ENCODE measurements at regions not wholly inside any gene's neighbourhood (a gene's known extent, or its start where the extent isn't known, plus 50 kb on each side); places are given as distances from the start of the nearest gene placed in this dataset.

- DNase-seq = no peak
Observed at GRCh38 chr3:189500798-189501495, 130.2 kb upstream of the TP63 start.

- DNase-seq = no peak
Observed at GRCh38 chr3:189502256-189502655, 128.9 kb upstream of the TP63 start.

GRCh38 chr3:189502676-189503257 is 128.4 kb upstream of the TP63 start:
- DNase-seq = no peak

GRCh38 chr3:189507856-189508255 is 123.3 kb upstream of the TP63 start:
- no peak for DNase-seq

GRCh38 chr3:189508784-189509501 is 122.2 kb upstream of the TP63 start:
- DNase-seq = no peak

- no peak for DNase-seq
Observed at GRCh38 chr3:189512039-189512438, 119.2 kb upstream of the TP63 start.

GRCh38 chr3:189512821-189513220 is 118.4 kb upstream of the TP63 start:
- DNase-seq = no peak

- no peak for DNase-seq
Observed at GRCh38 chr3:189513281-189514117, 117.7 kb upstream of the TP63 start.

GRCh38 chr3:189516039-189516438 is 115.2 kb upstream of the TP63 start:
- DNase-seq = no peak

GRCh38 chr3:189517981-189518380 is 113.2 kb upstream of the TP63 start:
- no peak for DNase-seq

- DNase-seq = no peak
Observed at GRCh38 chr3:189519458-189519857, 111.7 kb upstream of the TP63 start.

- no peak for DNase-seq
Observed at GRCh38 chr3:189529468-189529867, 101.7 kb upstream of the TP63 start.

- no peak for DNase-seq
Observed at GRCh38 chr3:189529889-189530471, 101.2 kb upstream of the TP63 start.

GRCh38 chr3:189530822-189531221 is 100.4 kb upstream of the TP63 start:
- DNase-seq = no peak

GRCh38 chr3:189531271-189531670 is 99.9 kb upstream of the TP63 start:
- DNase-seq = no peak

GRCh38 chr3:189534531-189534930 is 96.7 kb upstream of the TP63 start:
- no peak for DNase-seq

GRCh38 chr3:189537135-189537534 is 94.1 kb upstream of the TP63 start:
- DNase-seq = no peak

- DNase-seq = no peak
Observed at GRCh38 chr3:189547448-189547847, 83.7 kb upstream of the TP63 start.

- DNase-seq = no peak
Observed at GRCh38 chr3:189548053-189548452, 83.1 kb upstream of the TP63 start.

GRCh38 chr3:189551007-189551406 is 80.2 kb upstream of the TP63 start:
- no peak for DNase-seq

GRCh38 chr3:189554868-189555557 is 76.2 kb upstream of the TP63 start:
- no peak for DNase-seq
